Upper lobe of left lung (tissue), 4 donors: ENCODE measurements at regions not wholly inside any gene's neighbourhood (a gene's known extent, or its start where the extent isn't known, plus 50 kb on each side); places are given as distances from the start of the nearest gene placed in this dataset.

ENCODE experiments used
- CTCF ChIP-seq, 6 experiments: fragments of 450-650 bp in 4 of 6; fragments of 200-600 bp in 2 of 6; sonication (generic) in 2 of 6; IDR thresholded peaks; one replicate each; pipeline ENCODE4 v1.5.1; 2016 to 2019; ENCODE audit warnings: antibody characterized with exemption in 6 of 6
- EP300 ChIP-seq, 4 donors: sonication (generic); formaldehyde crosslinking; IDR thresholded peaks; one replicate each; pipeline ENCODE4 v1.5.1; 2017; ENCODE audit warnings: antibody characterized with exemption in 4 of 4, control low read depth in 2 of 4
- POLR2A ChIP-seq, 4 donors: fragments of 450-650 bp; IDR thresholded peaks; one replicate each; pipeline ENCODE4 v1.5.1; 2016 to 2017; ENCODE audit warnings: antibody characterized with exemption in 4 of 4, mild to moderate bottlenecking in 2 of 4
- POLR2AphosphoS5 ChIP-seq, 2 donors: sonication (generic); formaldehyde crosslinking; IDR thresholded peaks; one replicate each; pipeline ENCODE4 v1.5.1; 2017; ENCODE audit warnings: antibody characterized with exemption in 2 of 2

GRCh38 chr16:51849715-51850114 lies 697.2 kb downstream of the TOX3 start:
- TF ChIP-seq CTCF (IDR thresholded peaks at IDR 0.05) (no peak), EP300 (IDR thresholded peaks at IDR 0.05) (no peak), POLR2A (IDR thresholded peaks at IDR 0.05) (no peak), POLR2AphosphoS5 (IDR thresholded peaks at IDR 0.05) (no peak)
